MM.1S (cell line): ENCODE measurements at regions not wholly inside any gene's neighbourhood (a gene's known extent, or its start where the extent isn't known, plus 50 kb on each side); places are given as distances from the start of the nearest gene placed in this dataset.
"Not testable (repeated sequence)": the region's sequence is repeated elsewhere in the genome, so short reads cannot be mapped to it uniquely, and the experiment has no call there.

Experiments
- DNase-seq: peaks from one replicate; pipeline ENCODE4 v3.0.0-alpha.2; 2015
- H2AFZ ChIP-seq: fragments of 300-600 bp; sonication (generic); 2 replicates; pipeline ENCODE4 v1.6.0; 2016; ENCODE audit warnings: antibody characterized with exemption, low read length
- H3F3A ChIP-seq: fragments of 300-600 bp; sonication (generic); 2 replicates; pipeline ENCODE4 v1.6.1; 2016; ENCODE audit warnings: mild to moderate bottlenecking, antibody characterized with exemption, low read length, moderate library complexity, mixed read lengths; ENCODE audit not compliant: insufficient read depth
- H3K27ac ChIP-seq: fragments of 300-600 bp; sonication (generic); 2 replicates; pipeline ENCODE4 v1.5.1; 2016; ENCODE audit warnings: mild to moderate bottlenecking, low read length
- H3K27me3 ChIP-seq: fragments of 300-600 bp; sonication (generic); replicated peaks from 2 replicates; pipeline ENCODE4 v1.6.0; 2016; ENCODE audit warnings: low read length; ENCODE audit not compliant: insufficient read depth
- H3K36me3 ChIP-seq: fragments of 300-600 bp; sonication (generic); replicated peaks from 2 replicates; pipeline ENCODE4 v1.6.1; 2016; ENCODE audit warnings: mild to moderate bottlenecking, low read length, mixed read lengths; ENCODE audit not compliant: insufficient read depth
- H3K4me1 ChIP-seq: fragments of 300-600 bp; sonication (generic); 2 replicates; pipeline ENCODE4 v1.6.1; 2016; ENCODE audit warnings: low read length, mixed read lengths
- H3K4me2 ChIP-seq: fragments of 300-600 bp; sonication (generic); 2 replicates; pipeline ENCODE4 v1.6.0; 2016; ENCODE audit warnings: low read depth, low read length
- H3K4me3 ChIP-seq: fragments of 300-600 bp; sonication (generic); 2 replicates; pipeline ENCODE4 v1.5.1; 2016; ENCODE audit warnings: low read length, mixed read lengths
- H3K79me2 ChIP-seq: fragments of 300-600 bp; sonication (generic); 2 replicates; pipeline ENCODE4 v1.6.1; 2016; ENCODE audit warnings: mixed run types, low read length, mixed read lengths
- H3K9ac ChIP-seq: fragments of 300-600 bp; sonication (generic); 2 replicates; pipeline ENCODE4 v1.6.1; 2016; ENCODE audit warnings: low read length, mixed read lengths
- H3K9me2 ChIP-seq: fragments of 300-600 bp; sonication (generic); replicated peaks from 2 replicates; pipeline ENCODE4 v1.6.1; 2016; ENCODE audit warnings: mild to moderate bottlenecking, low read length, mixed read lengths; ENCODE audit not compliant: insufficient read depth
- H3K9me3 ChIP-seq: fragments of 300-600 bp; sonication (generic); replicated peaks from 2 replicates; pipeline ENCODE4 v1.6.1; 2016; ENCODE audit warnings: mild to moderate bottlenecking, low read length, mixed read lengths; ENCODE audit not compliant: insufficient read depth
- H4K20me1 ChIP-seq: fragments of 300-600 bp; sonication (generic); 2 replicates; pipeline ENCODE4 v1.6.1; 2016; ENCODE audit warnings: mild to moderate bottlenecking, low read length, moderate library complexity, mixed read lengths; ENCODE audit not compliant: insufficient read depth
- EZH2 ChIP-seq: fragments of 300-600 bp; sonication (generic); optimal IDR thresholded peaks from 2 replicates; pipeline ENCODE3; 2017; ENCODE audit warnings: low read depth, mild to moderate bottlenecking, antibody characterized with exemption, low read length, mixed read lengths
- EZH2phosphoT487 ChIP-seq: fragments of 300-600 bp; sonication (generic); IDR thresholded peaks from 2 replicates; pipeline ENCODE4 v1.6.1; 2018; ENCODE audit warnings: antibody characterized with exemption, low read length
- TF ChIP-seq, protein P1 (sequence below): fragments of 300-600 bp; sonication (generic); IDR thresholded peaks from 2 replicates; pipeline ENCODE4 v1.5.1; 2016; ENCODE audit warnings: antibody characterized with exemption, low read length, mixed read lengths

DNA sequence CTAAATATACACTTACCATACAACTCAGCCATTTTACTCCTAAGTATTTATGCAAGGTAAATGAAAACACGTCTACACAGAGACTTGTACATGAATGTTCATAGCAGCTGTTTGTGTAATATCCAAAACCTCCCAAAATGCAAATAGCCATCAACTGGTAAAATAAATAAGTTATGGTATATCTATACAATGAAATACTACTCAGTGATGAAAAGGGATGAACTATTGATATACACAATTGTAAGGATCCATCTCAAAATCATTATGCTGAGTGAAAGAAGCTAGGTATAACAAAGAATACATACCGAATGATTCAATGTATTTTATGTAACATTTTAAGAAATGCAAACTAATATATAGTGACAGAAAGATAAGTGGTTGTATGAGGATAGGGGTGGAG is 149.8 kb upstream of the TNFSF11 start:
- Histone ChIP-seq H2AFZ (no peak overlapping the region), H3K27me3 (no peaks in the 10 kb centered on the region), H3K4me2 (no peak overlapping the region), H3K27ac (no peak overlapping the region), H3K4me1 (no peaks in the 10 kb centered on the region), H3F3A (no peaks in the 10 kb centered on the region), H4K20me1 (no peaks in the 10 kb centered on the region), H3K4me3 (no peak overlapping the region), H3K9me2 (no peaks in the 10 kb centered on the region), H3K9me3 (no peaks in the 10 kb centered on the region), H3K36me3 (no peaks in the 10 kb centered on the region), H3K79me2 (no peaks in the 10 kb centered on the region), H3K9ac (no peak overlapping the region)
- TF ChIP-seq EZH2 (no peak), EZH2phosphoT487 (no peak)
- TF ChIP-seq, protein P1, sequence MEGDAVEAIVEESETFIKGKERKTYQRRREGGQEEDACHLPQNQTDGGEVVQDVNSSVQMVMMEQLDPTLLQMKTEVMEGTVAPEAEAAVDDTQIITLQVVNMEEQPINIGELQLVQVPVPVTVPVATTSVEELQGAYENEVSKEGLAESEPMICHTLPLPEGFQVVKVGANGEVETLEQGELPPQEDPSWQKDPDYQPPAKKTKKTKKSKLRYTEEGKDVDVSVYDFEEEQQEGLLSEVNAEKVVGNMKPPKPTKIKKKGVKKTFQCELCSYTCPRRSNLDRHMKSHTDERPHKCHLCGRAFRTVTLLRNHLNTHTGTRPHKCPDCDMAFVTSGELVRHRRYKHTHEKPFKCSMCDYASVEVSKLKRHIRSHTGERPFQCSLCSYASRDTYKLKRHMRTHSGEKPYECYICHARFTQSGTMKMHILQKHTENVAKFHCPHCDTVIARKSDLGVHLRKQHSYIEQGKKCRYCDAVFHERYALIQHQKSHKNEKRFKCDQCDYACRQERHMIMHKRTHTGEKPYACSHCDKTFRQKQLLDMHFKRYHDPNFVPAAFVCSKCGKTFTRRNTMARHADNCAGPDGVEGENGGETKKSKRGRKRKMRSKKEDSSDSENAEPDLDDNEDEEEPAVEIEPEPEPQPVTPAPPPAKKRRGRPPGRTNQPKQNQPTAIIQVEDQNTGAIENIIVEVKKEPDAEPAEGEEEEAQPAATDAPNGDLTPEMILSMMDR: no peak
- no peak for DNase-seq

DNA sequence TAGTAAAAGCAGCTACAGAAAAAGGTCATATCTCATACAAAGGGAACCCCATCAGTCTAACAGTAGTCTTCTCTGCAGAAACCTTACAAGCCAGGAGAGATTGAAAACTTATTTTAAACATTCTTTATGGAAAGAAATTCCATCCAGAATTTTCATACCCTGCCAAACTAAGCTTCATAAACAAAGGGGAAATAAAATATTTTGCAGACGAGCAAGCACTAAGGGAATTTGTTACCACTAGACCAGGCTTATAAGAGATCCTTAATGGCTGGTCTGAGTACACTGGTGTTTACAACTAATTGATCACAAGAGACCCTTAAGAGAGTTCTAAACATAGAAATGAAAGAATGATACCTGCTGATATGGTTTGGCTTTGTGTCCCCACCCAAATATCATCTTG is 128.6 kb upstream of the TNFSF11 start:
- Histone ChIP-seq H3K4me1 (no peaks in the 10 kb centered on the region), H3K36me3 (no peaks in the 10 kb centered on the region), H3K9me2 (no peaks in the 10 kb centered on the region), H3K27me3 (no peaks in the 10 kb centered on the region), H3K79me2 (no peaks in the 10 kb centered on the region), H3F3A (no peaks in the 10 kb centered on the region), H4K20me1 (no peaks in the 10 kb centered on the region), H3K9ac (no peak overlapping the region), H2AFZ (no peak overlapping the region), H3K4me2 (no peak overlapping the region), H3K9me3 (no peaks in the 10 kb centered on the region), H3K27ac (no peak overlapping the region), H3K4me3 (no peak overlapping the region)
- DNase-seq: no peak
- no peak for TF ChIP-seq EZH2
- TF ChIP-seq, protein P1: no peak
- no peak for TF ChIP-seq EZH2phosphoT487

DNA sequence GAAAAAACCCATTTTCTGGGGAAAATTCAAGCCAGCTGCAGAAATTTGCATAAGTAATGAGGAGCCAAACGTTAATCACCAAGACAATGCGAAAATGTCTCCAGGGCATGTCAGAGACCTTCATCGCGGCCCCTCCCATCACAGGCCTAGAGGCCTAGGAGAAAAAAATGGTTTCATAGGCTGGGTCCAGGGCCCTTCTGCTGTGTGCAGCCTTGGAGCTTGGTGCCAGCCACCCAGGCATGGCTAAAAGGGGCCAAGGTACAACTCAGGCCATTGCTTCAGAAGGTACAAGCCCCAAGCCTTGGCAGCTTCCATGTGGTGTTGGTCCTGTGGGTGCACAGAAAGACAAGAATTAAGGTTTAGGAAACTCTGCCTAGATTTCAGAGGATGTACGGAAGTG is 127.4 kb upstream of the TNFSF11 start:
- not testable (repeated sequence) for DNase-seq, H4K20me1 ChIP-seq, H3K9me2 ChIP-seq, H3K36me3 ChIP-seq, H3K9me3 ChIP-seq, H3K4me2 ChIP-seq, H3K27me3 ChIP-seq, H3K27ac ChIP-seq, H3K9ac ChIP-seq, H3K79me2 ChIP-seq, H3K4me1 ChIP-seq, H2AFZ ChIP-seq, H3K4me3 ChIP-seq, H3F3A ChIP-seq

DNA sequence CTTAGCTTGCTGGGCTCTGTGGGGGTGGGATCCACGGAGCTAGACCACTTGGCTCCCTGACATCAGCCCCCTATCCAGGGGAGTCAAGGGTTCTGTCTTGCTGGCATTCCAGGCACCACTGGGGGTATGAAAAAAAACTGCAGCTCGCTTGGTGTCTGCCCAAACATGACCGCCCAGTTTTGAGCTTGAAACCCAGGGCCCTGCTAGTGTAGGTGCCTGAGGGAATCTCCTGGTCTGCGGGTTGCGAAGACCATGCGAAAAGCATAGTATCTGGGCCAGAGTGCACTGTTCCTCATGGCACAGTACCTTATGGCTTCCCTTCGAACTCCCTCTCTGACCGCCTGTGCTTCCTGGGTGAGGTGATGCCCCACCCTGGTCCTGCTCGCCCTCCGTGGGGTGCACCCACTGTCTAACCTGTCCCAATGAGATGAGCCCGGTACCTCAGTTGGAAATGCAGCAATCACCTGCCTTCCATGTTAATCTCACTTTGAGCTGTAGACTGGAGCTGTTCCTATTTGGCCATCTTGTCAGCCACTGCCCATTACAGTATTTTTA is 120.8 kb upstream of the TNFSF11 start:
- no peaks in the 10 kb centered on the region for H3F3A ChIP-seq
- H3K9ac ChIP-seq: no peak overlapping the region
- no peaks in the 10 kb centered on the region for H3K27me3 ChIP-seq
- H3K79me2 ChIP-seq: no peaks in the 10 kb centered on the region
- no peak overlapping the region for H3K4me3 ChIP-seq
- no peaks in the 10 kb centered on the region for H3K9me2 ChIP-seq
- no peak overlapping the region for H2AFZ ChIP-seq
- no peaks in the 10 kb centered on the region for H3K36me3 ChIP-seq
- no peak overlapping the region for H3K27ac ChIP-seq
- DNase-seq: no peak
- H4K20me1 ChIP-seq: no peaks in the 10 kb centered on the region
- TF ChIP-seq EZH2phosphoT487: no peak
- TF ChIP-seq, protein P1: no peak
- no peak for TF ChIP-seq EZH2
- no peak overlapping the region for H3K4me2 ChIP-seq
- H3K4me1 ChIP-seq: no peaks in the 10 kb centered on the region
- no peaks in the 10 kb centered on the region for H3K9me3 ChIP-seq
